ENCODE measurements at regions not wholly inside any gene's neighbourhood (a gene's known extent, or its start where the extent isn't known, plus 50 kb on each side); places are given as distances from the start of the nearest gene placed in this dataset.
"Not testable (repeated sequence)": the region's sequence is repeated elsewhere in the genome, so short reads cannot be mapped to it uniquely, and the experiment has no call there.

- DNase-seq (ENCODE audit: low read depth), result no peak
Measured at GRCh38 chr14:71240171-71240570, 332.9 kb downstream of the PCNX1 start.

DNA sequence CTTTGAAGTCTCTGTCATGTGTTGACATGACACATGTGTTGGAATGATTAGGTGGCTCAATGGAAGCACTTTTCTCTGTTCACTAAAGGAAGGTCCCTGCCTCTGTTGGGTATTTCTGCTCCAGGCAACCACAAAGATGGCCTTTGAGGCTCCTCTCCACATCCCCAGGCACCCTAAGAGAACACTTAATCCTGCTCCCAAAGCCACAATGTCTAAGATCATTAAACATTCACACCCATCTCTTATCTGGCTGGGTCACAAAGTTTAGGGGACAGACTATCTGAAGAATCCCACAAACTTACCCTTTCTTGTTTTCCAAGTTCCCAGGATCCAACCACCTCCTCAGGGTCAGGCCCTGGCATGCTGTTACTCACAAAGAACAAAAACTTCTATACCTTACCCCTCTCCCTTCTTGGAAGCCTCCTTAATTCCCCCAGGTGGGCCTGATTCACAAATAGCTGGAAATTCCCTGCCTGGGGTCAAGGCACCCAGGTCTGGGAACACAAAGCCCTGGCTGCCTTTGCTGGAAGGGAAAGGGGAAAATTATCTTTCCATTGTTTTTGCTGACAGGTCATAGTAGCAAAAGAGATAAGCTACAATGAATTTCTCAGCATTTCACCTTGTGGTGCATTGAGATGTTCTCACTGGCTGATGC, 333.7 kb downstream of the PCNX1 start:
- DNase-seq (ENCODE audit: low read depth), result peak; percentile 36

- peak; percentile 86 for DNase-seq (ENCODE audit: low read depth)
Measured at GRCh38 chr14:71242237-71242748, 335.0 kb downstream of the PCNX1 start.

DNA sequence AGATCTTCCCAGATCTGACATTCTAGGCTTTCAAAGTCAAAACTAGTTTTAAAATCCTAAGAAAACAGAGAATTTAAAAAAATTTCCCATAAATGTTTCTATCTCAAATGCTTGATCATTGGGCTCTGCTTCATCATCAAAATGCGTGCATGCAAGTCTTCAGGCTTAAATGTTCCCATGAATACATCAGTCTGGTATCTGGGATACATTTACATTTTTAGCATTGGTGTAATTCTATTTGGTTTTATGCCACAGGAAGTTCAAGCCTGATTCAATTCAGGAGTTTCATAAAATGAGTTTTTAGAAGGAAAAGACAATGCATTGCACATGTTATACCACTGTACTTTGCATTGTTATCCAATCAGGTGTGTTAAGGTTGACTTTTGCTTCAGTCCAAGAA, 336.4 kb downstream of the PCNX1 start:
- DNase-seq (ENCODE audit: low read depth), result peak; percentile 88

GRCh38 chr14:71244341-71244740, 337.1 kb downstream of the PCNX1 start:
- peak; percentile 53 for DNase-seq (ENCODE audit: low read depth)

- DNase-seq (ENCODE audit: low read depth), result no peak
Measured at GRCh38 chr14:71245659-71246361, 338.6 kb downstream of the PCNX1 start.

GRCh38 chr14:71246539-71246938, 339.3 kb downstream of the PCNX1 start:
- no peak for DNase-seq (ENCODE audit: low read depth)

GRCh38 chr14:71247106-71247505, 339.8 kb downstream of the PCNX1 start:
- DNase-seq (ENCODE audit: low read depth), result no peak

DNA sequence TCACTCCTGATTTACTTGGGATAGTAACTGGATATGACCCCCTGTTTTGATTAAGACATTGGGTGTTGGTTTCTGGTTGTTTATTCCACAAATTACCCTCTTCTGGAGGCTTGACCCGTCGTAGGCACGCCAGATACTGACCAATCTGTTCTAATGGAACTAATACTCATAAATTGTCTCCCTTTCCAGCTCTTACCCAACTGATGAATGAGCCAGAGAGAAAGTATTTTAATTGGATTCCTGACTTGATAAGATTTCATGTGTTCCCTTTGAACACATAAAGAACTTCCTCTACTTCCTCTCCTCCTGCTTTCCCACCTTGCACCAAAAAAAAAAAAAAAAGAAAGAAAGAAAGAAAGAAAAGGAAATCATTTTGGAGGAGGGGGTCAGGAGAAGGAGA, 340.9 kb downstream of the PCNX1 start:
- peak; percentile 89 for DNase-seq (ENCODE audit: low read depth)

DNA sequence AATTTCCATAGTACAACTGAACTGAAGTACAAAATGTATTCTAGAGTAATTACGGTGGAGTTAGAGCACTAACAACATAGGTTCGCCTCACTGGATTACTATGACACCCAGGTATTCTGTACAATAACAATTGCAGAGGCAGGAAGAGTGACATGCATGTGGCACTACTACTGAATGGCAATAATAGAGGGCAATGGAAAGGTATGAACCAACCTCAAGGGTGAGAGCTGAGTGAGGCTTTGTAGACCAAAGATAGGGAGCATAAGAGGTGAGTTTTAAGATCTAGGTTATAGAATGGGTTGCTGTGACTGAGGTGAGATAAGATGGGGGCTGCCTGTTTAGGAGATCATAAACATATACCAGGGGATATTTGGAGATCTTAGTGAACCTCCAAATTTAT, 343.1 kb downstream of the PCNX1 start:
- no peak for DNase-seq (ENCODE audit: low read depth)

DNA sequence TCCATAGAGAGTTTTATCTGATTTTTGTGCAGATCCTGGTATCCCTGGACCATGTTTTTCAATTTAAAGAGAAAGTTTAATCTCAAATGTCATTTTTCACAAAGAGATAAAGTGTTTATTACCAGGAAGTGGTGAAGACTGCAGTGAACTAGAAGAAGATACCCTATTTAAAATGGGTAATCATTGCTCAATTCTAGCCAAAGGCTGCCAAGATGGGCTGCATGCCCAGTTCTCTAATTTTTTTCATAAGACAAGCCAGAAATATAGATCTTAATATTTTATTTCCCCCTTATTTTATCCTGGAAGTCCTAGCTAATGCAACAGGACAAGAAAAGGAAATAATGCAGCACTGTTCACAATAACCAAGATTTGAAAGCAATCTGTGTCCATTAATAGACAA, 343.5 kb downstream of the PCNX1 start:
- peak; percentile 74 for DNase-seq (ENCODE audit: low read depth)

DNA sequence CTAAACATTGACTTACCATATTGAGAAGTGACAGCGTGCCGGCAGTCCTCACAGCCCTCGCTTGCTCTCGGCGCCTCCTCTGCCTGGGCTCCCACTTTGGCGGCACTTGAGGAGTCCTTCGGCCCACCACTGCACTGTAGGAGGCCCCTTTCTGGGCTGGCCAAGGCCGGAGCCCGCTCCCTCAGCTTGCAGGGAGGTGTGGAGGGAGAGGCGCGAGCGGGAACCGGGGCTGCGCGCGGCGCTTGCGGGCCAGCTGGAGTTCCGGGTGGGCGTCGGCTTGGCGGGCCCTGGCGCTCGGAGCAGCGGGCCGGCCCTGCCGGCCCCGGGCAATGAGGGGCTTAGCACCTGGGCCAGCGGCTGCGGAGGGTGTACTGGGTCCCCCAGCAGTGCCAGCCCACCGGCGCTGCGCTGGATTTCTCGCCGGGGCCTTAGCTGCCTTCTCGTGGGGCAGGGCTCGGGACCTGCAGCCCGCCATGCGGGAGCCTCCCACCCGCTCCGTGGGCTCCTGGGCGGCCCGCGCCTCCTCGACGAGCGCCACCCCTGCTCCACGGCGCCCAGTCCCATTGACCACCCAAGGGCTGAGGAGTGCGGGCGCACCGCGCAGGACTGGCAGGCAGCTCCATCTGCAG, 346.9 kb downstream of the PCNX1 start:
- DNase-seq (ENCODE audit: low read depth), result not testable (repeated sequence)

DNA sequence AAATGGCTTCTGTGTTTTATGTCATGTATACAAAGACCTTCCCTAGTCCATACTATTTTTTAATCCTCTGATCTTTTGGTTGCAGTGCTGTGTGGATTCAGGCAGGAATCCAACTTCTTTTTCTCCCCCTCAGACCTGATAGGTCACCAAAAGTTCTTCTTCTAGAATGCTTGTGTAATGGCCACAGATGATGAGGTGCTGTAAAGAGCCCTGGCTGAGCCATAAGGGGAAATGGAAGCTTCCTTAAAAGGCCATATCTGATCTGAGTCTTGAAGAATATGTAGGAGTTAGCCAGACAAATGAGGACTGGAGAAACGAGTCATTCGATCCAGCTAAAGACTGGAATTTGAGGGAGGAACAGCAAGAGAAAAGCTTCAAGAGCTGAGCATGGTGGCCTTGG, 353.9 kb downstream of the PCNX1 start:
- DNase-seq (ENCODE audit: low read depth), result peak; percentile 77

- no peak for DNase-seq (ENCODE audit: low read depth)
Measured at GRCh38 chr14:71262441-71262840, 355.2 kb downstream of the PCNX1 start.

DNA sequence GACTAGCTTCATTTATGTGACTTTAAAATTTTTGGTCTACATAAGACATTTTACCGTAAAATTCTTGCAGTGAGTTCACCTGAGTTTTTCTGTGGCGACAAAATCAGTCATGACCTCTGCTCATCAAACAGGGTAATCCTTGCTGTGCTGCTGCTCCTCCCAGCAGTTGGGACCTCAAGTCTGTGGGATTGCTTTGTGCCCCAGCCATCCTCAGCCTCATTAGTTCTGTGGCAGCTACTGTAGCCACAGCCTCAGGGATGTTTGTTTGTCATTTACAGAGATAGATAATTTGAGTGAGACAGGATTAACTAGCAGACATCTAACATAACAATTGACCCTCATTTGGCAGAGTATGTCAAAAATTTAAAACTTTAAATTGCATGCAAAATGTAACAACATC, 357.0 kb downstream of the PCNX1 start:
- DNase-seq (ENCODE audit: low read depth), result no peak

- DNase-seq (ENCODE audit: low read depth), result peak; percentile 90
Measured at GRCh38 chr14:71267007-71267513, 359.8 kb downstream of the PCNX1 start.

DNA sequence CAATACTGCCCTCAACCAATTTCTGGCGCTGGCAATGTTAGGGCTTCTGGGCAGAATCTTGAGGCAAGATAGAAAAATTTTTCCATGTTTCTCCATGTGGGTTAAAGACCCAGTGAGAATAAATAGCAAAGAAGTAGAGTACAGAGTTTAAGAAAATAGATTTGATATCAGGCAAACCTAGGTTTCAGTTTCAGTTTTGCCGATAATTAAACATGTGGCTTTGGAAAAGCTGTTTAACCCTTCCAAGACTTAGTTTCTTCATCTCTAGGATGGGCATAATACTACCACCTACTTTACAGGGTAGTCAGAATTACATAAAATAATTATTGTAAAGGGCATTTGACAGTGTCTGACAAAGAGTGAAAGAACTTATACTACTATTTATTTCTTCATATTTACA, 360.4 kb downstream of the PCNX1 start:
- DNase-seq (ENCODE audit: low read depth), result no peak

- DNase-seq (ENCODE audit: low read depth), result no peak
Measured at GRCh38 chr14:71270111-71270510, 362.9 kb downstream of the PCNX1 start.

- no peak for DNase-seq (ENCODE audit: low read depth)
Measured at GRCh38 chr14:71271166-71271945, 364.1 kb downstream of the PCNX1 start.

- DNase-seq (ENCODE audit: low read depth), result no peak
Measured at GRCh38 chr14:71273366-71273765, 366.1 kb downstream of the PCNX1 start.

GRCh38 chr14:71284048-71284447, 376.8 kb downstream of the PCNX1 start:
- DNase-seq (ENCODE audit: low read depth), result no peak

DNA sequence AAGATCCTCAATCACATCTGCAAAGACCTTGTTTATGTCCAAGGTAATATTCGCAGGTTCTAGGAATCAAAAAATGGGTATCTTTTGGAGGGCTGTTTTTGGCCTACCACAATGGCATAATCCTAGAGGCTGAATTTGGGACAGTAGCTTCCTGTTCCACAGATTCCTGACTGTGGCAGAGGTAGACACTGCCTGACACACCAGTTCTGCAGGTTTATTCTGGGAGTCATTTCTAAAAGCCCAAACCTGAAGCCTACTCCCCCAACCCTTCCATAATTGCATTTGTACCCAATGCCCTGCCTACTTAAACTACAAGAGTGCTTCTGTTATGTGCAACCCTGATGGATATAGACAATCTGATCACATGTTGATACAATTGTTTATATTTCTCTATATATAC, 378.9 kb downstream of the PCNX1 start:
- DNase-seq (ENCODE audit: low read depth), result no peak
